ENCODE measurements at regions not wholly inside any gene's neighbourhood (a gene's known extent, or its start where the extent isn't known, plus 50 kb on each side); places are given as distances from the start of the nearest gene placed in this dataset.

DNA sequence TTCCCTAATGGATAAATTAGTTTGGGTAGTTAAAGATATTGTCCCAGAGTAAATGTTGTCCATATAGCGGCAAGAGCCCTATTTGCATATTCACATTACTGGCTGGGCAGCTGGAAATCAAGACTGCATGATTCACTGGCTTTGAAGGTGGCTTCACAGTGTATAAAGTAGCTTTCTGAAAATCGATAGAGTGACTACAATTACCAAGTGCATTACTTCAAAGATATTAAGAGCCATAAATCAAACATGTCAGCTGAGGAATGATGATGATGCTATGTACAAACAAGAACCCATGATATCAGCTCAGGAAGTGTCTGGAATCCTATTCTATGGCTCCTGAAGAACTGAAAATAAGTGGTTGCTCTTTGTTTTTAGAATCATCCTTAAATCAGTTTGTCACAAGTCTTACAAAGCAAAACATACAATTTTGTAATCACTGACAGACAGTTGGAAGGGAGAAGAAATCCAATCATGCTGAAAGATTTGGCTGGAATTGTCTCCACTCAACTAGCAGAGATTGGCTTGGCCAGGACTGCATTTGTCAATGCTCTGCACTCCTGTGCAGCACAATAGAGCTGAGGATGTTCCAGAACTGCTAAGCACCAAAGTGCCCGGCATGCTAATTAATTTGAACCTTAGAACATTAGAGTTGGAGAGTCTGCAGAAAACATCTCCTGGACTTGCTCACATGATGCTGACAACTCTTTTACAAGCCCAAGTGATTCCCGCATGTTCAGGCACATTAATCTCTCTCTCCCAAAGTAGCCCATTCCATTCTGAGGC is 77.9 kb upstream of the B3GAT2 start:
- Histone ChIP-seq H3K36me3 (no peaks in the 10 kb centered on the region), H3K4me3 (no peak overlapping the region), H3K9me3 (no peaks in the 10 kb centered on the region), H3K27ac (no peak overlapping the region), H3K4me1 (no peaks in the 10 kb centered on the region), H3K27me3 (peaks cover 0 to 6% (median 0%) of the 10 kb centered on the region in 3 donors)
- intact Hi-C loops (cut with DNase I; ENCODE audit: low total_unique reads): no loop called here
- DNase-seq: no peak
- WGBS, 5 donors: 69 to 78% (median 71%) methylated on average over 4 of the region's 4 CpGs
- TF ChIP-seq, protein P1, sequence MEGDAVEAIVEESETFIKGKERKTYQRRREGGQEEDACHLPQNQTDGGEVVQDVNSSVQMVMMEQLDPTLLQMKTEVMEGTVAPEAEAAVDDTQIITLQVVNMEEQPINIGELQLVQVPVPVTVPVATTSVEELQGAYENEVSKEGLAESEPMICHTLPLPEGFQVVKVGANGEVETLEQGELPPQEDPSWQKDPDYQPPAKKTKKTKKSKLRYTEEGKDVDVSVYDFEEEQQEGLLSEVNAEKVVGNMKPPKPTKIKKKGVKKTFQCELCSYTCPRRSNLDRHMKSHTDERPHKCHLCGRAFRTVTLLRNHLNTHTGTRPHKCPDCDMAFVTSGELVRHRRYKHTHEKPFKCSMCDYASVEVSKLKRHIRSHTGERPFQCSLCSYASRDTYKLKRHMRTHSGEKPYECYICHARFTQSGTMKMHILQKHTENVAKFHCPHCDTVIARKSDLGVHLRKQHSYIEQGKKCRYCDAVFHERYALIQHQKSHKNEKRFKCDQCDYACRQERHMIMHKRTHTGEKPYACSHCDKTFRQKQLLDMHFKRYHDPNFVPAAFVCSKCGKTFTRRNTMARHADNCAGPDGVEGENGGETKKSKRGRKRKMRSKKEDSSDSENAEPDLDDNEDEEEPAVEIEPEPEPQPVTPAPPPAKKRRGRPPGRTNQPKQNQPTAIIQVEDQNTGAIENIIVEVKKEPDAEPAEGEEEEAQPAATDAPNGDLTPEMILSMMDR (IDR thresholded peaks at IDR 0.05): no peak
- no peak for TF ChIP-seq POLR2AphosphoS5 (IDR thresholded peaks at IDR 0.05)
- TF ChIP-seq EP300 (IDR thresholded peaks at IDR 0.05): no peak
- no peak for TF ChIP-seq POLR2A (IDR thresholded peaks at IDR 0.05)

DNA sequence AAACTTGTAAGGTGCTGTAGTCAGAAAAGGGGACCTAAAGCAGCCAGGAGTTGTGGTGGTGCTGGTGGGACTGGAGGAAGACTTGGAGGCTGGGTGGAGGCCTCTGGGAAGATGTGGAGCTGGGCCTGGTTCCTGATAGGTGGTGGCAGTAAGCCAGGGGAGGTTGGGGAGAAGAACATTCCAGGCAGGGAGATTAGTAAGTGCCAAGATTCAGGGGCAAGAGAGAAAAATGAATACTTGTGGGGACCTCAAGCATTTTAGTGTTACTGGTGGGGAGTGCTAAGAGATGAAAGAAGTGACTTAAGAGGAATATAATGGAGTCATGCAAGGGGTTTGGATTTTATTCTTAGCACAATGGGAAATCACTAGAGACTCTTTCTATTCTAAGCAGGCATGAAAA is 79.0 kb upstream of the B3GAT2 start:
- TF ChIP-seq, protein P1 (IDR thresholded peaks at IDR 0.05): no peak
- TF ChIP-seq EP300 (IDR thresholded peaks at IDR 0.05) (no peak), POLR2A (IDR thresholded peaks at IDR 0.05) (no peak), POLR2AphosphoS5 (IDR thresholded peaks at IDR 0.05) (no peak)
- Histone ChIP-seq H3K4me1 (no peaks in the 10 kb centered on the region), H3K27me3 (peaks cover 0 to 6% (median 0%) of the 10 kb centered on the region in 3 donors), H3K9me3 (no peaks in the 10 kb centered on the region), H3K4me3 (no peak overlapping the region), H3K27ac (no peak overlapping the region), H3K36me3 (no peaks in the 10 kb centered on the region)
- intact Hi-C loops (cut with DNase I; ENCODE audit: low total_unique reads): no loop called here
- no peak for DNase-seq

GRCh38 chr6:71038711-71039344 is 82.0 kb upstream of the B3GAT2 start:
- DNase-seq: no peak
- no peak overlapping the region for H3K27ac ChIP-seq
- peaks cover 0 to 6% (median 0%) of the 10 kb centered on the region in 3 donors for H3K27me3 ChIP-seq
- no peaks in the 10 kb centered on the region for H3K36me3 ChIP-seq
- H3K4me3 ChIP-seq: no peak overlapping the region
- no peak for TF ChIP-seq POLR2A (IDR thresholded peaks at IDR 0.05)
- TF ChIP-seq POLR2AphosphoS5 (IDR thresholded peaks at IDR 0.05): no peak
- no peak for TF ChIP-seq EP300 (IDR thresholded peaks at IDR 0.05)
- TF ChIP-seq, protein P1 (IDR thresholded peaks at IDR 0.05): no peak
- H3K9me3 ChIP-seq: no peaks in the 10 kb centered on the region
- WGBS, 5 donors: 61 to 69% (median 66%) methylated on average over 8 of the region's 8 CpGs
- H3K4me1 ChIP-seq: no peaks in the 10 kb centered on the region
- intact Hi-C loops (cut with DNase I; ENCODE audit: low total_unique reads): no loop called here

GRCh38 chr6:71040043-71040442 is 83.2 kb upstream of the B3GAT2 start:
- H3K27ac ChIP-seq: no peak overlapping the region
- H3K27me3 ChIP-seq: peaks cover 0 to 5% (median 0%) of the 10 kb centered on the region in 3 donors
- DNase-seq: no peak
- 69 to 100% (median 79%) methylated on average over 1 of the region's 1 CpG for WGBS, 5 donors
- H3K9me3 ChIP-seq: no peaks in the 10 kb centered on the region
- H3K4me1 ChIP-seq: no peaks in the 10 kb centered on the region
- H3K4me3 ChIP-seq: no peak overlapping the region
- no peaks in the 10 kb centered on the region for H3K36me3 ChIP-seq
- TF ChIP-seq EP300 (IDR thresholded peaks at IDR 0.05): no peak
- TF ChIP-seq, protein P1 (IDR thresholded peaks at IDR 0.05): no peak
- no peak for TF ChIP-seq POLR2A (IDR thresholded peaks at IDR 0.05)
- TF ChIP-seq POLR2AphosphoS5 (IDR thresholded peaks at IDR 0.05): no peak
- intact Hi-C loops (cut with DNase I; ENCODE audit: low total_unique reads): no loop called here
